MCF 10A (cell line): ENCODE measurements at regions not wholly inside any gene's neighbourhood (a gene's known extent, or its start where the extent isn't known, plus 50 kb on each side); places are given as distances from the start of the nearest gene placed in this dataset.
"Not testable (repeated sequence)": the region's sequence is repeated elsewhere in the genome, so short reads cannot be mapped to it uniquely, and the experiment has no call there.

Experiments
- BruUV-seq: library from RNA; stranded (reverse); fragments of 400-500 nt; replicated peaks from 2 replicates; lab custom pipeline; 2021; lab: Mats Ljungman, UMichigan
- CTCF ChIA-PET: fragments of 300-600 bp; sonication (Branson Sonifier 250); formaldehyde crosslinking; extraction: SDS; loops from one replicate; lab custom pipeline; 2021; ENCODE audit warnings: antibody characterized with exemption, inconsistent platforms; lab: Yijun Ruan, JAX
- POLR2A ChIA-PET: fragments of 300-600, 350-650 bp; sonication (Branson Sonifier 250); formaldehyde crosslinking; extraction: SDS; loops from one replicate; lab custom pipeline; 2020; ENCODE audit warnings: antibody characterized with exemption, inconsistent platforms; lab: Yijun Ruan, JAX
- DNase-seq: peaks from one replicate; pipeline ENCODE4 v3.0.0-alpha.2; 2018; ENCODE audit not compliant: unreplicated experiment
- H3K27ac Mint-ChIP-seq: one replicate; pipeline ENCODE4 v1.8.0; 2022; ENCODE audit warnings: mild to moderate bottlenecking, low read depth, mixed read lengths; ENCODE audit not compliant: unreplicated experiment
- H3K27me3 Mint-ChIP-seq: one replicate; pipeline ENCODE4 v1.8.0; 2022; ENCODE audit warnings: mixed read lengths; ENCODE audit not compliant: insufficient read depth, unreplicated experiment
- H3K36me3 Mint-ChIP-seq: one replicate; pipeline ENCODE4 v1.8.0; 2022; ENCODE audit warnings: mild to moderate bottlenecking, moderate library complexity, mixed read lengths; ENCODE audit not compliant: insufficient read depth, unreplicated experiment
- H3K4me1 Mint-ChIP-seq: one replicate; pipeline ENCODE4 v1.8.0; 2022; ENCODE audit warnings: mixed read lengths; ENCODE audit not compliant: insufficient read depth, unreplicated experiment
- H3K4me3 Mint-ChIP-seq: one replicate; pipeline ENCODE4 v1.8.0; 2022; ENCODE audit warnings: mild to moderate bottlenecking, moderate library complexity, mixed read lengths; ENCODE audit not compliant: unreplicated experiment
- H3K9me3 Mint-ChIP-seq: one replicate; pipeline ENCODE4 v1.8.0; 2022; ENCODE audit warnings: mixed read lengths; ENCODE audit not compliant: unreplicated experiment
- intact Hi-C: fragments of 100-400 bp; cut with micrococcal nuclease; formaldehyde crosslinking; loops from 2 replicates; pipeline ENCODE4 v1.14.1; 2022
- TF ChIP-seq, protein P1 (sequence below): fragments of 200-600 bp; IDR thresholded peaks from one replicate; pipeline ENCODE4 v1.8.0; 2022; ENCODE audit warnings: antibody characterized with exemption, mild to moderate bottlenecking; ENCODE audit not compliant: unreplicated experiment

DNA sequence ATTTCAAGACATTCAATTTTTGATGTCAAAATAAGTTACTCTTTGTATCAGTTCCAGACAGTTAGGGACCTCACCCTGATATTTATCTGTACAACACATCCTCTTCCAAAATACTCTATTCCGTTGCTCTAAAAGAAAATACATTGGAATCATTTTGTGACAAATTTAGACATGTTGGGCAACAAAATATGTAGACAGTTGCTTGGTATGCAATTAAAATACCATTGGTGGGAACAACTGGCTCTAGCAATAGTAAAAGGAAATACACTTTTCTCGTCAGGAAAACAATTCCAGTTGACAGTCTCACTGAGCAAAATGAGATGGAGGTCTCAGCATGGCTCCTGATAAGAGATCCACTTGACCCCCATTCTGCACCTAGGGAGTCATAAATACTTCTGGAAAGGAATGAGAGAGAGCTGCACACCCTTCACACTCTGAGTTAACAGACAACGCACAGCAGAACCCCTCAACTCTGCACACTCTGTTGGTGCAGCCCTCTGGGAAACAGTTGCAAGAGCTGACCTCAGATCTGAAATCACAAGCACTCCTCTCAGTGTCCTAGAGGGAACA lies 171.3 kb upstream of the NT5E start:
- DNase-seq: no peak
- TF ChIP-seq, protein P1, sequence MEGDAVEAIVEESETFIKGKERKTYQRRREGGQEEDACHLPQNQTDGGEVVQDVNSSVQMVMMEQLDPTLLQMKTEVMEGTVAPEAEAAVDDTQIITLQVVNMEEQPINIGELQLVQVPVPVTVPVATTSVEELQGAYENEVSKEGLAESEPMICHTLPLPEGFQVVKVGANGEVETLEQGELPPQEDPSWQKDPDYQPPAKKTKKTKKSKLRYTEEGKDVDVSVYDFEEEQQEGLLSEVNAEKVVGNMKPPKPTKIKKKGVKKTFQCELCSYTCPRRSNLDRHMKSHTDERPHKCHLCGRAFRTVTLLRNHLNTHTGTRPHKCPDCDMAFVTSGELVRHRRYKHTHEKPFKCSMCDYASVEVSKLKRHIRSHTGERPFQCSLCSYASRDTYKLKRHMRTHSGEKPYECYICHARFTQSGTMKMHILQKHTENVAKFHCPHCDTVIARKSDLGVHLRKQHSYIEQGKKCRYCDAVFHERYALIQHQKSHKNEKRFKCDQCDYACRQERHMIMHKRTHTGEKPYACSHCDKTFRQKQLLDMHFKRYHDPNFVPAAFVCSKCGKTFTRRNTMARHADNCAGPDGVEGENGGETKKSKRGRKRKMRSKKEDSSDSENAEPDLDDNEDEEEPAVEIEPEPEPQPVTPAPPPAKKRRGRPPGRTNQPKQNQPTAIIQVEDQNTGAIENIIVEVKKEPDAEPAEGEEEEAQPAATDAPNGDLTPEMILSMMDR: no peak
- Mint-ChIP-seq H3K4me1 (no peaks in the 10 kb centered on the region), H3K36me3 (no peaks in the 10 kb centered on the region), H3K27ac (no peak overlapping the region), H3K27me3 (no peaks in the 10 kb centered on the region), H3K9me3 (peaks cover 16% of the 10 kb centered on the region), H3K4me3 (no peak overlapping the region)
- no TSS peak for BruUV-seq
- POLR2A ChIA-PET: no interaction called here
- intact Hi-C loops: no loop called here
- CTCF ChIA-PET: interaction anchor here (0.5 to 0.7 kb wide), 3 partner anchors 17 to 833 kb away, joined by 3 read pairs; no protein-coding TSS in a partner anchor

DNA sequence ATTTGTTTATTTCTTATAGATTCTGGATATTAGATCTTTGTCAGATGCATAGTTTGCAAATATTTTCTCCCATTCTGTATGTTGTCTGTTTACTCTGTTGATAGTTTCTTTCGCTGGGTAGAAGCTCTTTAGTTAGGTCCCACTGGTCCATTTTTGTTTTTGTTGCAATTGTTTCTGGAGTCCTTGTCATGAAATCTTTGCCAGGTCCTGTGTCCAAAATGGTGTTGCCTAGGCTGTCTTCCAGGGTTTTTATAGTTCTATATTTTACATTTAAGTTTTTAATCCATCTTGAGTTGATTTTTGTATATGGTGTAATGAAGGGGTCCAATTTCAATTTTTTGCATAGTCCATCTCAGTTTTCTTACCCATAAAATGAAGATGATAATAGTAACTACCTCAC lies 173.9 kb upstream of the NT5E start:
- CTCF ChIA-PET, H3K36me3 Mint-ChIP-seq, DNase-seq, H3K4me1 Mint-ChIP-seq, H3K27ac Mint-ChIP-seq, POLR2A ChIA-PET, intact Hi-C loops, H3K27me3 Mint-ChIP-seq, H3K9me3 Mint-ChIP-seq, BruUV-seq, H3K4me3 Mint-ChIP-seq: not testable (repeated sequence)

DNA sequence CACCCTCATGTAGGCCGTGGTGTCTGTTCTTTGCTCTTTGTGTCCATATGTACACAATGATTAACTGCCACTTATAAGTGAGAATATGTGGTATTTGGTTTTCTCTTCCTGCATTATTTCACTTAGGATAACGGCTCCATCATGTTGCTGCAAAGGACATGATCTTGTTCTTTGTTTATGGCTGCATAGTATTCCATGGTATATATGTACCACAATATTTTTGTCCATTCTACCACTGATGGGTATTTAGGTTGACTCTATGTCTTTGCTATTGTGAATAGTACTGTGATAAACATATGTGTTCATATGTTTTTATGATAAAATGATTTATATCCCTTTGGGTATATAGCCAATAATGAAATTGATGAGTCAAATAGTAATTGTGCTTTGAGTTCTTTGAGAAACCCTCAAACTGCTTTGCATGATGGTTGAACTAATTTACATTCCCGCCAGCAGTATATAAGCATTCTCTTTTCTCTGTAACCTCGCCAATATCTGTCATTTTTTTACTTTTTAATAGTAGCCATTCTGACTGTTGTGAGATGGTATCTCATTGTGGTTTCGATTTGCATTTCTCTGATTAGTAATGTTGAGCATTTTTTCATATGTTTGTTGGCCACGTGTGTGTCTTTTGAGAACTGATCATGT lies 174.4 kb upstream of the NT5E start:
- no peak for DNase-seq
- Mint-ChIP-seq H3K4me3 (no peak overlapping the region), H3K4me1 (no peaks in the 10 kb centered on the region), H3K9me3 (peaks cover 7% of the 10 kb centered on the region), H3K27me3 (no peaks in the 10 kb centered on the region), H3K27ac (no peak overlapping the region), H3K36me3 (no peaks in the 10 kb centered on the region)
- TF ChIP-seq, protein P1: no peak
- CTCF ChIA-PET: no interaction called here
- intact Hi-C loops: no loop called here
- POLR2A ChIA-PET: no interaction called here
- no TSS peak for BruUV-seq

DNA sequence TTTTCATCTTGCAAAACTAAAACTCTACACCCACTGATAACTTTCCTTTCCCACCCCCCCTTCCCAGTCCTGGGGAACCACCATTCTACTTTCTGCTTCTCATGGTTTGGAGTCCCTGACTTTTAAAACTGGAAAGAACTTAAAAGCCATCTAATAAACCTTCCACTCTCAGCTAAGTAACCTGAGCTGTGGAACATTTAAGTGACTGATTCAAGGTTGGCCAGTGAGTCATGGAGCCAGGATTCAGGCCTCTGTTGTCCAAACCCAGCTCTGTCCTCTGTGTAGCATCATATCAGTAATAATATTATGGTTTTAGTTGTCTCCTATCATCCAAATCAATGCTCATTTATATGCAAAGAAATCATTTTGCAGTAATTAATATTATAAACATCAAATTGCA lies 176.0 kb upstream of the NT5E start:
- TF ChIP-seq, protein P1: no peak
- H3K36me3 Mint-ChIP-seq: no peaks in the 10 kb centered on the region

More for the DNA sequence above, 176.0 kb upstream of the NT5E start:
- ChIA-PET CTCF (interaction anchor here (1.3 kb wide), 1 partner anchor 21 kb away, joined by 4 read pairs; no protein-coding TSS in a partner anchor), POLR2A (no interaction called here)
- intact Hi-C loops: no loop called here
- Mint-ChIP-seq H3K27ac (no peak overlapping the region), H3K27me3 (no peaks in the 10 kb centered on the region), H3K4me3 (no peak overlapping the region), H3K4me1 (no peaks in the 10 kb centered on the region), H3K9me3 (peaks cover 7% of the 10 kb centered on the region)
- BruUV-seq: no TSS peak
- DNase-seq: peak; percentile 22
